NT2/D1 (cell line): ENCODE measurements at regions not wholly inside any gene's neighbourhood (a gene's known extent, or its start where the extent isn't known, plus 50 kb on each side); places are given as distances from the start of the nearest gene placed in this dataset.

ENCODE experiments used
- DNase-seq: peaks from one replicate; pipeline ENCODE4 v3.0.0-alpha.2; 2011; ENCODE audit warnings: low read depth, low spot score
- H3K27me3 ChIP-seq: 2 replicates; pipeline ENCODE4 v1.6.0; 2011; ENCODE audit warnings: mild to moderate bottlenecking; ENCODE audit not compliant: insufficient read length, insufficient read depth
- H3K36me3 ChIP-seq: 2 replicates; pipeline ENCODE4 v1.6.1; 2011; ENCODE audit warnings: mild to moderate bottlenecking, low read length, mixed read lengths; ENCODE audit not compliant: insufficient read depth, insufficient read length
- H3K4me1 ChIP-seq: 2 replicates; pipeline ENCODE4 v1.5.1; 2011; ENCODE audit not compliant: insufficient read depth, insufficient read length
- H3K4me3 ChIP-seq: 2 replicates; pipeline ENCODE4 v1.5.1; 2011; ENCODE audit warnings: low read depth; ENCODE audit not compliant: insufficient read length
- H3K9ac ChIP-seq: 2 replicates; pipeline ENCODE4 v1.6.0; 2011; ENCODE audit warnings: low read depth; ENCODE audit not compliant: insufficient read length
- H3K9me3 ChIP-seq: 2 replicates; pipeline ENCODE4 v1.5.1; 2011; ENCODE audit warnings: mild to moderate bottlenecking, low read length; ENCODE audit not compliant: insufficient read depth
- SUZ12 ChIP-seq: IDR thresholded peaks from 2 replicates; pipeline ENCODE4 v1.6.1; 2011; ENCODE audit not compliant: insufficient read length, insufficient read depth; ENCODE audit errors: extremely low read depth
- YY1 ChIP-seq: IDR thresholded peaks from 2 replicates; pipeline ENCODE4 v1.6.1; 2011; ENCODE audit not compliant: insufficient read length, insufficient read depth
- ZNF274 ChIP-seq: IDR thresholded peaks from 2 replicates; pipeline ENCODE4 v1.6.1; 2011; ENCODE audit warnings: mild to moderate bottlenecking, low read depth, low read length

DNA sequence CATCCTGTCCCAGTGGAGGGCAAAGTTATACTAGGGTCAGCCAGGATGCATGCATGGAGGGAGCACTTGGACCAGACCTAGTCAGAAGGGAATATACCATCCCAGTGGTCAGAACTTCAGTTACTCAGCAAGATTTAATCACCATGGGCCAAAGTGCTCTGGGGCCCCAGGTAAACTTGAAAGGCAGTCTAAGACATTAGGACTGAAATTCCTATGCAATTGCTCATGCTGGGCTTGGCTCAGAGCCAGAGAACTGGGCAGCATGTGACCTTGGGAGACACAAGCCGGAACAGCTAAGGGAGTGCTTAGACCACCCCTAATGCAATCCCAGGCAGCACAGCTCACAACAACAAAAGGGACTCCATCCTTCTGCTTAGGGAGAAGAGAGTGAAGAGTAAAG, 401.3 kb downstream of the KCNJ3 start:
- TF ChIP-seq SUZ12 (no peak), ZNF274 (no peak), YY1 (no peak)
- peak; percentile 60 for DNase-seq
- H3K4me1 ChIP-seq: no peaks in the 10 kb centered on the region

DNA sequence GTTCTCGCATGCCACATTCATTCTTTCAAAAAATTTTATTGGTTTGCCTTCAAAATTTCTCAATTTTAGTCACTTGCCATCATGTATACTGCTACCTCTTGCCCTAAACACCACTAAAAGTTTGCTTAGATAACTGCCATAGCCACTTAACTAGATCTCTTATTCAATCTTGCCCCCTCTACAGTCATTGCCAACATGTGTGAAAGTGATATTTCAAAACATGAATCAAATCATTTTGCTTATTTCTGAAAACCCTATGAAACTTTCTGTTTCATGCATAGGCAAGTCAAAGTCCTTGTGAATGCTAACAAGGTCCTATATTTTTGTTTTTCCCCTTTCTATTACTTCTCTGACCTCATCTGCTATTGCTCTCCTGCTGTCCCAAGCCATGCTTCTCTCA, 397.1 kb downstream of the KCNJ3 start:
- TF ChIP-seq YY1 (no peak), ZNF274 (no peak), SUZ12 (no peak)
- Histone ChIP-seq H3K4me1 (no peaks in the 10 kb centered on the region), H3K36me3 (no peaks in the 10 kb centered on the region), H3K9ac (no peak overlapping the region), H3K27me3 (no peaks in the 10 kb centered on the region), H3K9me3 (peaks cover 7% of the 10 kb centered on the region), H3K4me3 (no peak overlapping the region)
- no peak for DNase-seq

More for the DNA sequence above, 401.3 kb downstream of the KCNJ3 start:
- Histone ChIP-seq H3K27me3 (no peaks in the 10 kb centered on the region), H3K9me3 (peaks cover 36% of the 10 kb centered on the region), H3K4me3 (no peak overlapping the region), H3K36me3 (no peaks in the 10 kb centered on the region), H3K9ac (no peak overlapping the region)

DNA sequence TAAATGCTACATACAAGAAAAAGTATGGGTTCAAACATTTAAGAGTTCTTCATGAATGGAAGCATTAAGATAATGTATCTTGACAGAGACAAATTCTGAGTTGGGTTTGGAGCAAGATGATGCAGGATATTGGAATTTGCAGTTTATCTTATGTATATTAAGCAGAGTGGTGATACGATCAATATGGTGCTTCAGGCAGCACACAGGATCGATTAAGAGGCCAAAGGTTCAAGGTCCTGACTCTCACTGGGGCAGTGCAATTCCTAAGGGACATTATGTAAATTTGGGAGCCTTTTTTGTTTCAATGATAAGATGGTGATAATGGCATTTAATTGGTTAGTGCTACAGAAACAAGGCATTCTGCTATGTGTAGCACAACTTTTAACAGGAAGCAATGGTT, 381.9 kb downstream of the KCNJ3 start:
- no peak for TF ChIP-seq YY1
- TF ChIP-seq ZNF274: no peak
- no peaks in the 10 kb centered on the region for H3K4me1 ChIP-seq
- H3K36me3 ChIP-seq: no peaks in the 10 kb centered on the region
- H3K9me3 ChIP-seq: no peaks in the 10 kb centered on the region
- H3K27me3 ChIP-seq: no peaks in the 10 kb centered on the region
- no peak for DNase-seq
- H3K4me3 ChIP-seq: no peak overlapping the region
- H3K9ac ChIP-seq: no peak overlapping the region

DNA sequence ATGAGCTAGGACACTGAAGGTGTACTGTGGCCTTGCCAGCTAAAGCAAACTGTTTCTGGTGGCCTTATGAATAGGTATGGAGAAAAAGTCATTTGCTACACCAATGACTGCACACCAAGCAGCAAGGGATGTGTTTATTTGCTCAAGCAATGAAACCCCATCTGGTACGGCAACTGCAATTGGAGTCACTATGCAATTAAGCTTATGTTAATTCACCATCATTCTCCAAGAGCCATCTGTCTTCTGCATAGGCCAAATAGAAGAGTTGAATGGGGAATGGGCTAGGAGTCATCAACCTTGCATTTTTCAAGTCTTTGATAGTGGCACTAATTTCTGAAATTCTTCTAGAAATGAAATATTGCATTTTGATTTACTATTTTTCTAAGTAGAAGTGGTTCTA, 372.0 kb downstream of the KCNJ3 start:
- no peak overlapping the region for H3K9ac ChIP-seq
- no peaks in the 10 kb centered on the region for H3K4me1 ChIP-seq
- TF ChIP-seq YY1 (no peak), SUZ12 (no peak), ZNF274 (no peak)
- no peaks in the 10 kb centered on the region for H3K27me3 ChIP-seq
- H3K9me3 ChIP-seq: no peaks in the 10 kb centered on the region
- no peaks in the 10 kb centered on the region for H3K36me3 ChIP-seq
- H3K4me3 ChIP-seq: no peak overlapping the region
- no peak for DNase-seq

DNA sequence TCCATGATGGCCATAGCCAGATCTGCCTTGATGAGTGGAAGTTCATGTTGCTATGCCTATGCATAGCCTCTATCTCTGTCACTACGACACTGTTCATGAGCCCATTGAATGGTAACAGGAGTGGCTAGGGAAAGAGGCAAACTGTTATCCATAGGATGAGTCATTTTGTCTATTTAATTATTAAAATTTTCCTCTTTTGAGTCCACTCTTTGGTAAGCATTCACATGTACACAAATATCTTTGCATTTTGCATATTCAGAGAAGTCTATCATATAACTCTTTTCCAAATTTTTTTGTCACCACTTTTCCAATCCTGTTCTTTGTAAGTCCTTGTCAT, 364.4 kb downstream of the KCNJ3 start:
- Histone ChIP-seq H3K9ac (no peak overlapping the region), H3K9me3 (no peaks in the 10 kb centered on the region), H3K4me3 (no peak overlapping the region), H3K27me3 (no peaks in the 10 kb centered on the region), H3K4me1 (no peaks in the 10 kb centered on the region), H3K36me3 (no peaks in the 10 kb centered on the region)
- no peak for TF ChIP-seq YY1
- no peak for TF ChIP-seq SUZ12
- TF ChIP-seq ZNF274: no peak
- DNase-seq: no peak

DNA sequence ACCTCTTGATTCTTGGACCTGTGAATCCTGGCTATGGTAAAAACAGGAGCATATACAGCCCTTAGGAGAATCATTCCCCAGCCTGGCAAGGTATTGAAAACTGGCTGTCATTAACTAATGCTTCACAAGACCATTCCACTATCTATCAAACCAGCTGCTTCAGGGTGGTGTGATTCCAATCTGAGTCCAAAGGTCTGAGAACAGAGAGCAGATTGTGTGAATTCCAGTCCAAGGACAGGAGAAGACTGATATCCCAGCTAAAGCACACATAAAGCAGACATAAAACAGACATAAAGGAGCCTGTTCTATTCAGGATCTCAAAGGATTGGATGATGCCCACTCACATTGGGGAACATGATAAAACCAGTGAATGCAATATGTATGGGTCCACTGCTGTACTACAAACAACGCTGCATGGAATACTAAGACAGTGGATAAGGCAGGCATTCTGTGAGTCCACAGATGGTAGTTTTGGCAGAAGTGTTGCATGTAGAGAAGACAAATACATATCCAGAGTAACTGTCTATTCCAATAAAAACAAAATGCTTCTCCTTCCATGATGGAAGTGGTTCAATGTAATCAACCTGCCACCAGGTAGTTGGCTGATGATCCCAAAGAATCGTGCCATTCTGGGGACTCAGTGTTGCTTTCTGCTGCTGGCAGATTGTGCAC, 363.9 kb downstream of the KCNJ3 start:
- DNase-seq: no peak
- no peaks in the 10 kb centered on the region for H3K4me1 ChIP-seq
- no peaks in the 10 kb centered on the region for H3K27me3 ChIP-seq
- H3K36me3 ChIP-seq: no peaks in the 10 kb centered on the region
- H3K9ac ChIP-seq: no peak overlapping the region
- no peak overlapping the region for H3K4me3 ChIP-seq
- no peaks in the 10 kb centered on the region for H3K9me3 ChIP-seq
- TF ChIP-seq YY1: no peak
- TF ChIP-seq ZNF274: no peak
- TF ChIP-seq SUZ12: no peak

DNA sequence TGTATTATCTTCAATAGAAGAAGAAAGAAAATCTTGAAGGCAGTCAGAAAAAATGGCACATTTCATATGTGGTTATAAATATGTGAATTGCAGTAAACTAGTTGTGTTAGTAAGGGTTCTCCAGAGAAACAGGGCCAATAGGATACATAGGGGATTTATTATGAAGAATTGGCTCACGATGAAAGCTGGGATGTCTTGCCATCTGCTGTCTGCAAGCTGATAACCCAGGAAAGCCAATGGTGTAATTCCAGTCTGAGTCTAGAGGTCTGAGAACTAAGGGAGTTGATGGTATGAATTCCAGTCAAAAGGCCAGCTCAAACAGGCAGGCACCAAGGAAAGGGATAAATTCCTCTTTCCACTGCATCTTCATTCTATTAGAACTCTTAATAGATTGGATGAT, 362.4 kb downstream of the KCNJ3 start:
- no peaks in the 10 kb centered on the region for H3K36me3 ChIP-seq
- TF ChIP-seq YY1 (no peak), ZNF274 (no peak), SUZ12 (no peak)
- H3K9ac ChIP-seq: no peak overlapping the region
- H3K4me1 ChIP-seq: no peaks in the 10 kb centered on the region
- DNase-seq: no peak
- H3K4me3 ChIP-seq: no peak overlapping the region
- no peaks in the 10 kb centered on the region for H3K9me3 ChIP-seq
- H3K27me3 ChIP-seq: no peaks in the 10 kb centered on the region
